Mucosa of descending colon (tissue), 3 donors: ENCODE measurements at regions not wholly inside any gene's neighbourhood (a gene's known extent, or its start where the extent isn't known, plus 50 kb on each side); places are given as distances from the start of the nearest gene placed in this dataset.

ENCODE experiments used
- ATAC-seq: fragments of 200-7000 bp; cut with Tn5 transposase; one replicate; pipeline ENCODE4 v1.9.1; 2020; ENCODE audit warnings: mild to moderate bottlenecking, moderate library complexity
- DNase-seq, 3 donors: peaks; one replicate each; pipeline ENCODE4 v3.0.0-alpha.2; 2020
- H3K36me3 ChIP-seq: fragments of 200-600 bp; one replicate; pipeline ENCODE4 v1.8.0; 2021; ENCODE audit warnings: low read depth, mild to moderate bottlenecking
- H3K4me1 ChIP-seq: fragments of 200-600 bp; one replicate; pipeline ENCODE4 v1.8.0; 2021; ENCODE audit warnings: low read depth, mild to moderate bottlenecking
- H3K4me3 ChIP-seq: fragments of 200-600 bp; one replicate; pipeline ENCODE4 v1.8.0; 2021; ENCODE audit warnings: mild to moderate bottlenecking
- H3K9me3 ChIP-seq: fragments of 200-600 bp; one replicate; pipeline ENCODE4 v1.8.0; 2021; ENCODE audit warnings: mild to moderate bottlenecking
- CTCF ChIP-seq: fragments of 200-600 bp; IDR thresholded peaks from one replicate; pipeline ENCODE4 v1.8.0; 2022; ENCODE audit warnings: antibody characterized with exemption, mild to moderate bottlenecking
- intact Hi-C, 2 donors: fragments of 100-400 bp; cut with DNase I in 1 of 2; cut with micrococcal nuclease in 1 of 2; formaldehyde crosslinking; loops; one replicate each; pipeline versions ENCODE4 v1.11.0 to v1.11.1; 2022; cut with DNase I, micrococcal nuclease
- donor health status: DM: no; HTN: no; CAD: no; lungs with moderate emphysema.
- donor health status: DM: no; HTN: no; CAD: no.
- donor health status: DM: no; HTN: yes; CAD: no.

GRCh38 chr6:79847426-79847825 lies 99.9 kb downstream of the ELOVL4 start:
- Histone ChIP-seq H3K9me3 (no peaks in the 10 kb centered on the region), H3K4me3 (no peak overlapping the region), H3K4me1 (no peaks in the 10 kb centered on the region), H3K36me3 (no peaks in the 10 kb centered on the region)
- no peak for ATAC-seq
- DNase-seq, result no peak
- intact Hi-C loops, result no loop called here
- no peak for TF ChIP-seq CTCF

- Histone ChIP-seq H3K9me3 (no peaks in the 10 kb centered on the region), H3K36me3 (no peaks in the 10 kb centered on the region), H3K4me1 (no peaks in the 10 kb centered on the region), H3K4me3 (no peak overlapping the region)
- intact Hi-C loops, result no loop called here
- ATAC-seq (no peak), DNase-seq (no peak)
- TF ChIP-seq CTCF, result no peak
Observed at GRCh38 chr6:79842376-79843040, 104.8 kb downstream of the ELOVL4 start.

- no peak for TF ChIP-seq CTCF
- Histone ChIP-seq H3K36me3 (no peaks in the 10 kb centered on the region), H3K9me3 (no peaks in the 10 kb centered on the region), H3K4me3 (no peak overlapping the region), H3K4me1 (no peaks in the 10 kb centered on the region)
- DNase-seq (no peak), ATAC-seq (no peak)
- intact Hi-C loops, result no loop called here
Observed at GRCh38 chr6:79841577-79842375, 105.6 kb downstream of the ELOVL4 start.

GRCh38 chr6:79838851-79839250 lies 108.5 kb downstream of the ELOVL4 start:
- no peak for TF ChIP-seq CTCF
- H3K9me3 ChIP-seq, result no peaks in the 10 kb centered on the region
- H3K4me1 ChIP-seq, result no peaks in the 10 kb centered on the region
- no peak for DNase-seq
- no peak overlapping the region for H3K4me3 ChIP-seq
- H3K36me3 ChIP-seq, result no peaks in the 10 kb centered on the region
- ATAC-seq, result no peak
- intact Hi-C loops, result no loop called here

- ATAC-seq, result no peak
- Histone ChIP-seq H3K4me3 (no peak overlapping the region), H3K9me3 (no peaks in the 10 kb centered on the region), H3K36me3 (no peaks in the 10 kb centered on the region), H3K4me1 (no peaks in the 10 kb centered on the region)
- DNase-seq, result no peak
- TF ChIP-seq CTCF, result no peak
- intact Hi-C loops, result no loop called here
Observed at GRCh38 chr6:79833964-79834284, 113.4 kb downstream of the ELOVL4 start.
